ENCODE measurements at regions not wholly inside any gene's neighbourhood (a gene's known extent, or its start where the extent isn't known, plus 50 kb on each side); places are given as distances from the start of the nearest gene placed in this dataset.
"Not testable (repeated sequence)": the region's sequence is repeated elsewhere in the genome, so short reads cannot be mapped to it uniquely, and the experiment has no call there.

DNA sequence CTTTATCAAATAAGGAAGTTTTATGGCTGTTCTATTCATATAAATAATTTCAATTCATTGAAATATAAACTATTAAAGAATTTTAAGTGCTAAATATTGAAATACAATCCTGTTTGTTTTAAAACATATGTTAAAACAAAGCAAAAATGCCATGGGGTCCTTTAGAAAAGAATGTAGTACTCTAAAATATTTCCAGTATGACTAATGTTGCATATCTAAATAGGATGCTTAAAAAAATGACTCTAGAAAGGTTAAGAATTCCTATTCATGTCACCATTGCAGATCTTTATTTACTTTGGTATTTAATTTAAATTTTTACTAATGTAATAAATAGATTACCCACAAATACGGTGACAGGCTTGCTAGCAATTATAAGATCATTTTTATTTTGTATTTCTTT is 132.3 kb downstream of the ZNF608 start:
- DNase-seq: no peak

DNA sequence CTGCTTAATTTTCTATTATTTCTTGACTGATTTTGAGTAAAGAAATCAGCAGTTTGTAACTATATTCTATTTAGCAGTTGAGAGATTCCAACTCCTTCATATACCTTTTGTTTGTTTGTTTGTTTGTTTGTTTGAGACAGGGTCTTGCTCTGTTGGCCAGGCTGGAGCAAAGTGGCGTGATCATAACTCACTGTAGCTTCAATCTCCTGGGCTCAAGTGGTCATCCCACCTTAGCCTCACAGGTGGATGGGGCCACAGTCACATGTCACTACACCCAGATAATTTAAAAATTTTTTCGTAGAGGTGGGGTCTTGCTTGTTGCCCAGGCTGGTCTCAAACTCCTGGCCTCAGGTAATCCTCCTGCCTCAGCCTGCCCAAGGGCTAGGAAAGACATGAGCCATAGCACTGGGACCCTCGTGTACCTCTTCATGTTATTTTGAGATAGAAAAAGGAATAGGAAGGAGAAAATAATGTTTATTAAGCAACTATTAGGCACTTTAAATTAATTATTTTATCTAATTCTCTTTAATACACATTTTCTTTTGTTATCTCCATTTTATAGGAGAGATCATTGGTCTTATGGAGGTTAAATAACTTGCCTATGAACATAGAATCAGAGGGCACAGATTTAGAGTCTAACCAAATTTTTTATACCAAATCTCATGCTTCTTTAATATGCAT is 133.0 kb downstream of the ZNF608 start:
- DNase-seq: no peak

DNA sequence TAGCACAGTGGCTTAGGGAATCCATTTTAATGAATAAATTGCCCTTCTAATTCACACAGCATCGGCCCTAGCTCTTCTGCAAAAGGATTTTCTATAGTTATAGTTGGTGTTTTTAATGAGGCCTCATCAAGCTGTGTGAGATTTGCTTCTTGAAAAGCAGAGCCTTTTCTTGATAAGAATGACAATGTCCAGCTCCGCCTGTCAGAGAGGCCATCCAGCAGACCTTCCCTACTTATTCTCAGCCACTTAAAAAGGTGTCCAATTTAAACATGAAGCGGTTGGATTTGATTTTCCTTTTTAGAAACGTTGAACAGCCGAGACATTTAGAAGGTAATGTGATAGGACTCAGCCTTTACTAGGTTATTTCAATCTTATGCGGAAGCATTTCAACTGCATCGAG is 134.4 kb downstream of the ZNF608 start:
- no peak for DNase-seq

DNA sequence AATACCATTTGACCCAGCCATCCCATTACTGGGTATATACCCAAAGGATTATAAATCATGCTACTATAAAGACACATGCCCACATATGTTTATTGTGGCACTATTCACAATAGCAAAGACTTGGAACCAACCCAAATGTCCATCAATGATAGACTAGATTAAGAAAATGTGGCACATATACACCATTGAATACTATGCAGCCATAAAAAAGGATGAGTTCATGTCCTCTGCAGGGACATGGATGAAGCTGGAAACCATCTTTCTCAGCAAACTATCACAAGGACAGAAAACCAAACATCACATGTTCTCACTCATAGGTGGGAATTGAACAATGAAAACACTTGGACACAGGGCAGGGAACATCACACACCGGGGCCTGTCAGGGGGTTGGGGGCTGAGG is 135.2 kb downstream of the ZNF608 start:
- DNase-seq: not testable (repeated sequence)

DNA sequence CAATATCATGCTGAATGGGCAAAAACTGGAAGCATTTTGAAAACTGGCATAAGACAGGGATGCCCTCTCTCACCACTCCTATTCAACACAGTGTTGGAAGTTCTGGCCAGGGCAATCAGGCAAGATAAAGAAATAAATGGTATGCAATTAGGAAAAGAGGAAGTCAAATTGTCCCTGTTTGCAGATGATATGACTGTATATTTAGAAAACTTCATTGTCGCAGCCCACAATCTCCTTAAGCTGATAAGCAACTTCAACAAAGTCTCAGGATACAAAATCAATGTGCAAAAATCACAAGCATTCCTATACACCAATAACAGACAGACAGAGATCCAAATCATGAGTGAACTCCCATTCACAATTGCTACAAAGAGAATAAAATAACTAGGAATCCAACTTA is 136.8 kb downstream of the ZNF608 start:
- not testable (repeated sequence) for DNase-seq

DNA sequence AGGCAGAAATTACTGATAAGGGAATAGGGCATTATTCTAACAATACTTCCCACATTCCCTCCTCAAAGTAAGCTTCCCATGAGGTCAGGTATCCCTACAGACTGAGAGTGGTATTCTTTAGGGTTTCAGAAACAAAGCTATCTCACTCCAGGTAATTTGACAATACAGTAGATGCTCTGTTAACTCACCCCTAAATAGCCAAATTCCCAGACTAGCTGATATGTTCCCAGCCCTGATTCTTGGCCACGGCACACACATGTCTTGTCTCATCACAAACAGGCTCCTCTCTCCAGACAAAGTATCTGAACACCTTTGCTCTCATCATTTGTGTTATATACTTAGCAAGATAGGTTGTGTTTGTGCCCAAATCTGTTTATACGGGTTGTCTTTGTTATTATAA is 139.9 kb downstream of the ZNF608 start:
- no peak for DNase-seq

DNA sequence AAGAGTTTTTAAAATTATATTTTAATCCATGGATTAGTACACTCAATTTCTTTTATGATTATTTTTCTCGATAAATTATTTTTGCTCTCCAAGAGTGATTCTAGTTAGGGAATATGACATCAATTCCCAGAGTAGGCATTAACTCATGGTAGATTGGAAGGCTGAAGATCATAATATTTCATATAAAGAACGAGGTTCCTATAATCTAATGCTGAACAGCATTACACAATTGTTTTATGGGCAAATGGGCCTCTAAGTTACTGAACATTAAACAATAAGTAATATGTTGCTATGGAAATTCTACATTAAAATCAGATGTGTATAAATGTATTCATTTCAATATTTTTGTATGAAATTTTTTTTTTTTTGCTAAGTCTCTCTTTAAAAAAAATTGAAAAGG is 140.3 kb downstream of the ZNF608 start:
- DNase-seq: no peak

DNA sequence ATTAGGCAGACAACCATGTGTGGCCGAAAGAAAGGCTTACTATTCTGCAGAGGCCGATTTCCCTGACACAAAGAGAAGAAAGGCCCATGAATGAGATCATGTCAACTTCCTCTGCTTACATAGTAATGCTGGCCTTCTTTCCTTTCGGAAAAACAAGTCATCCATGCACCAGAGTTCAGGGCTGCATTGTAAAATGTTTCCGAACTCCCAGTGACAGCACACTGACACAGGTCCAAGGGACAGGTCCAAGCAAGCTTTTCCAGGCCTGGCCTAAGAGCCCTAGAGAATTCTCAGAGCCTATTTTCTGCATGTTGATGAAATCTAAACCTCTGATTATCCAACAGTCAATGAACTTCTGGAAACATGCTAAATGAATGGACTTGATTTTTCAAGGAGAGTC is 140.9 kb downstream of the ZNF608 start:
- DNase-seq: no peak

DNA sequence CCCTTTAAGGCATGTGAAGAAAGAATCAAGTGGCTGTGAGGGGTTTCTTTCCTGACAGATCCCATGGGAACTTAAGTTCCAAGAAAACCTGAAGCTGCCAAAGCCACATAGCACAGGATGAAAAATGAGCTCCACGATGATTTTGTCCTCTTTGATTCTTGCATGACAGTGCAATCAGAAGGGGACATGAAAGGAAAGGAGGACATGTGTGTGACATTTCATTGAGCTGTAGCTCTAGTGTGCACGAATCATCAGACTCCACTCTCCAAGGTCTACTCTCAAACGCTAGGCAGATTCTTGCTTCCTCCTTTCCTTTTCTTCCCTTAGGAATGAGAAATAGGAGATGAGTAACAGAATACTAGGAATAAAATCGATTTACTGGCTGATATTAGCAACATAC is 142.0 kb downstream of the ZNF608 start:
- no peak for DNase-seq

DNA sequence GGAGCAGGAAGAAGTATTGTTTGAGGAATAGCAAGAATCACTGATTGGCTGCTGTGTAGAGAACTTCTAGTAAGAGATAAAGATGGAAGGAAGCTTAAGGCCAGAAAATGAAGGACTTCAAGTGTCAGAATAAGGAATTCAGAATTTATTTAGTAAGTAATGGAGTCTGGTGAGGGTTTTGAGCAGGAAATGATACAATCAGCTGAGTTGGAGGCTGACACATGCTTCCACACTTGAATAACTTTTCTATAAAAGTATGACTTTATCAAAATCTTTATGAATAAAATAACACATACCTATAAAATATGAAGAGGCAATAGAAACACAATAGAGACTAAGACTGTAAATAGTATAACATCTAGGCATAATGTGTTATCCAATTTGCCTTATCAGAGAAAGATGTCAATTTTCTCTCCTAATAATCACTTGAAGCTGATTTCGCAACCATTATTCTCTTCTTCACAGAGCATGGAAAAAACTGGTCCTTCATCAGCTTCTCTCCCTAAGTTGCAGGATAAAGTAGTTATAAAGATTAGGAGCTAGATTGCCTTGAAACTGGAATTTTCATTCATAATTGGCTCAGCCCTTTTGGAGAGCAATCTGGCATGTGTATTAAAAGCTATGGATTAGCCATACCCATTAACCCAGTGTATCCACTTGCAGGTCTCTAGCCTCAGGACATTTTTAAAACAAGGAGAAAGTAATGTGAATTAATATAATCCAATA is 143.4 kb downstream of the ZNF608 start:
- DNase-seq: no peak

DNA sequence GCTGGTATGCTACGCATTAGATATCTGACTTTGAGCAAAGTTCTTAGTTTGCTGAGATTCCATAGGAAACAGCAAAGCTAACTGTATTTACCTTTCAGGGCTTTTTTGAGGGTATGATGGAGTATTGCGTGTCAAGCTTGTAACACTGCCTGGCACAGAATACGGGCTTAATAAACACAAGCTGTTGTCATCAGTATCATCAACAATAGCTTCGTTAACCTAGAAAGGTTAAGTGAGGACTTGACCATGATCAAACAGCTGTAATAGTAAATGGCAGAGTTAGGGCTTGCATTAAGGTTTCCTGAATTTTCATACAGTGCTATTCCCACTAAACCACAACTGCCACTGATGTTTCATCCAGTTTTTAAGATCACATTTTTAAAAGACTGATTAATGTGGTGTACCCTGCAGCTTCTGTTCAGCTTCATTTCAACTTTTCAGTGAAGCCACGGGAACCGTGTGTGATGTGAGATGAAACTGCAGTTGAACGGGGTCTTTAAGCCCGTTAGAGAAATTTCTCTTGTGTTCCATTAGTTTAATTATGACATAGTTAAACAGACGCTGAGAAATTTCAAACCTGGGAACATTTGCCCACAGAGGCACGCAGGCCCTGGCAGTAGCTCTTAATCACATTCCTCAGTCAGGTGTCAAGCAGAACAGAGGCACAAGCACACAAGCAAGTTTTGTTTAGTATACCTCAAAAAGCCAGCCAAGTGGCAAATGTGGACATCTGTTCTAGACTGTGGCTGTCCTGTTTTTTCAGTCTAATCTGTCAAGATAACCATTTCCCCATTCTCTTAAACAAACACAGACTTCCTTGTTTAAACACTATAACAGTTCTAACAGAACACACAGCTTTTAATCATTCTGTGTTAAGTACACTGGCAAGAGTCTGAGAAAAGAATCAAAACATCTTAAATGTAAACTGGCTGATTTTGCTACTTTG is 147.1 kb downstream of the ZNF608 start:
- DNase-seq: no peak

DNA sequence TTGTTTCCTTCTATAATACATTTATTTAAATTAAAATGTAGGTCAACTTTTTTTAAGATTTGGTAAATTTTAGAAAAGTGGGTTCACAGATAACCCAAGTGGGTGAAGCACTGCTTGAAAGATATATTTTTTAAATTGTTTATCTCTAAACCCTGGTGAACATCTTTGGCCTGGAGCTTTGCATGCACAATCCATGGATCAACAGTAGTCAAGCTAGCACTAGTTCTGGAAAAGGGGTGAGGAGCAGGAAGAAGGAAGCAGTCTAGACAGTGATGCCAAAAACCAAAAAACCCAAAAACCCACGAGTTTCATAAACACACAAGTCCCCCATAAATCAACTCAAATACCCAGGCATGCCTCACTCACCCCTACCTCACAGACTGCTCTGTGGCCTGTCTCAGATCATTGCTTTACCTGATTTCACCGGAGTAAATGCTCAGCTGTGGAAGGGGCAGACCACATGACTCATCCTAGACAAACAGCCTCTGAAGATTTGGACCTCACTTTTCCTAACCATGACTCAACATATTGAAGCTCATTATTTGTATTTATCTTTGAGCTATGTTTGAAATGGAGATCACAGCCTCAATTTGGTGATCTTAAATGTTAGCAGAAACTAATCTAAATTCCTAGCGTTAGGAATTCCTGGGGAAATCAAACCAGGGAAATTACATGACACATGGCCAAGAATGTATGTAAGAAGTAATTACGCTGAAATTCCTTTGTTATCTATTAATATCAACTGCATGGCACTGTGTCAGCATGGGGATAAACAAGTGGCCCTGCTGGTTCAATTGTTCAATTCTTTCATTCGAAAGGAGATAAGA is 149.6 kb downstream of the ZNF608 start:
- DNase-seq: no peak

DNA sequence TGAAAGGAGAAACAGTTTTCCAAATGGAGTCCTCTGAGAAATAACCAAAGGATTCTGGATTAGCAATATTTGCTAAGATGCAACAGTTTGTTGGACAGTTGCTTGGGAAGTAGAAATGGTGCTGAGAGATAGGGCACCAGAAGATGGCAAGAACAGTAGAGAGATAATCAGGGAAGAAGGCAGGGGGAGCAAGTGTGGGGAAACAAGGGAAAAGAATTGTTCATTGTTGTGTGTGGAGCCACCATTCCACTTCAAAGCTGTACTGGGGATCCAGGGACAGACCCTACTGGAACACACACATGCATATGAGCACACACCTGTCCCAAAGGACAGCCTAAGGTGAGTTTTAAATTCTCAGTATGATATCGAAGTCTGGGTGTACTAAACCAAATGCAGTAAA is 152.5 kb downstream of the ZNF608 start:
- no peak for DNase-seq

DNA sequence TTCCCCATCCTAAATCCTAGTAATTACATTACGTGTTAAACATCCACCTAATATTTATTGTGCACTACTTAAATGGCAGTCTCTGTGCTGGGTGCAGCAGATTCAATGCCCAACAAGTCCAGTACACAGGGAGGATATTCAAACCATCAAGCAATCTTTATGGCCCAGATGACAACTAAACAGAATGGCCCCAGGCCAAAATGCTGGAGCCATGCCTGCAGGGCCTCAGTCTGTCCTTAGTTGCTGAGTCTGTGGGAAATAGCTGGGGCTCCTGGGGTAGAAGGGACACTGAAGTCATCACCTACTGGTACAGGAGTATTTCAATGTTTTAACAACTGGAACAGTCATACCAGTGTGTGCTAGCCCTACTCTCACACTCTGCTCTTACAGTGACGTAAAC is 153.5 kb downstream of the ZNF608 start:
- no peak for DNase-seq

DNA sequence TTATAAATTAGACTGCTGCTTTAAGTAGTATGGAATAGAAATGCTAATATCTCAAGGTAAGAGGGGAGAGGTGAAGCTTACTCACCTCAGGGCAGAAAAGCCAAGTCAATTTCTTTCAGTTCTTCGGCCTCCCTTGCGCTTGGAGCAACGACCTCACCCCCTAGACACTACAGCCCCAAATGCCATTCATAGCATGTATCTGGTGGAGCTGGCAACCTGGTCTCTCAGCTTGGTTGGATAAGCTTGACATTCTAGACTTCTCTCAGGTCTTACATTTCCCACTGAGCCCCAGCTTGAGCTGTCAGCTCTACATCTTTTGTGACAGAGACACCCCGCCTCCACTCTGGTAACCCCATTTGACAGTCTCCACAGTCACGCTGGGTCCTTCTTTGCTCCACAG is 154.9 kb downstream of the ZNF608 start:
- no peak for DNase-seq

DNA sequence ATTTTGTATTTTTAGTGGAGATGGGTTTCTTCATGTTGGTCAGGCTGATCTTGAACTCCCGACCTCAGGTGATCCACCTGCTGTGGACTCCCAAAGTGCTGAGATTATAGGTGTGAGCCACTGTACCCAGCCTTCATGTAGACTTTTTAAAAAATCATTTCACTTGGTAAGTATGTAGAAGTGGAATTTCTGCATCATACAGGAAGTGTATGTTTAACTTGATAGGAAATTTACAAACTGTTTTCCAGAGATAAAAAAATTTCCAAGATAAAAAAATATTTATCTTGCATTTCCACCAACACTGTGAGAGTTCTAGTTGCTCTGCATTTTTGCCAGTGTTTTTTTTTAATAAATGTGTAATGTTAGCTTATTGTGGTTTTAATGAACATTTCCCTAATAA is 155.8 kb downstream of the ZNF608 start:
- no peak for DNase-seq

DNA sequence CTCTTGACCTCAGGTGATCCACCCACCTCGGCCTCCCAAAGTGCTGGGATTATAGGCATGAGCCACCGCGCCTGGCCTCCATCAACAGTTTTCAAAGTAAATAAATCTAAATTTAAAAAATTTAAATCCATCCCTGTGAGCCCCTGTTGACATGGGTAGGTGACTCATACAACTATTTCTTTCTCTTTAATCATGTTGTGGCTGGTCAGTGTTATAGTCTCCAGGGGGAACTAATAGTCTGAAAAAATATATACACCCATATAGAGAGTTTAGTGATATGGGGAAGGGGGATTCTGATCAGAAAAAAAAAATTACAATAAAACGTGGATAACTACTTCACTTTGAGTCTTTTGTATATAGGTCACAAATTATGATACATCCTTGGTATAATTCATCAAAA is 159.2 kb downstream of the ZNF608 start:
- no peak for DNase-seq

DNA sequence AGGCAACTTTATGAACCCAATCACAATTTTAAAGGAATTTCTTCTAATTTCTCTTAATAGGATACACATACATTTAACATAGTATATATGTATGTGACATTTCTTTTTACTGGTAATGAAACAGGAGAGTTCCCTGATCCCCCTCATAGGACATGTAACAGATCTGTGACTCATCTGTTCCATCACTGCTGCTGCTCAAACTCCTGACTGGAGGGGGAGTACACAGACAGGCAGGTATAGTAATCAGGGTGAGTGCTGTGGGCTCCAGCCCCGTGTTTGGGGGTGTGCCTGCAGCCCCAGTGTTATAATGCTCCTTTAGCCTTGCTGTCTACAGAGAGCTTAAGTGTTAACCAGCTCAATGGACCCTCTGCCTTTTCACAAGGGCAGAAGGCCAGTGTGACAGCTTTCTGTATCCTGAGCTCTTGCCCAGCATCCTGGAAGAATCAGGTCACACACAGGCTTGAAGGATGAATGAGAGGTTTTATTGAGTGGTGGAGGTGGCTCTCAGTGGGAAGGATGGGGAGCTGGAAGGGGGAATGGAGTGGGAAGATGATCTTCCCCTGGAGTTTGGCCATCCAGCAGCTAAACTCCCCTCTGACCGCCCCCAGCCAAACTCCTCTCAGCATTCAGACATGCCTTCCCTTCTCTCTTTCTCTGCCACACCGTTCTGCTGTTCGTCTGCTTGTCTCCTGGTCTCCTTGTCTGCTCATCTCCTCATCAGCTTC is 161.3 kb downstream of the ZNF608 start:
- DNase-seq: no peak

DNA sequence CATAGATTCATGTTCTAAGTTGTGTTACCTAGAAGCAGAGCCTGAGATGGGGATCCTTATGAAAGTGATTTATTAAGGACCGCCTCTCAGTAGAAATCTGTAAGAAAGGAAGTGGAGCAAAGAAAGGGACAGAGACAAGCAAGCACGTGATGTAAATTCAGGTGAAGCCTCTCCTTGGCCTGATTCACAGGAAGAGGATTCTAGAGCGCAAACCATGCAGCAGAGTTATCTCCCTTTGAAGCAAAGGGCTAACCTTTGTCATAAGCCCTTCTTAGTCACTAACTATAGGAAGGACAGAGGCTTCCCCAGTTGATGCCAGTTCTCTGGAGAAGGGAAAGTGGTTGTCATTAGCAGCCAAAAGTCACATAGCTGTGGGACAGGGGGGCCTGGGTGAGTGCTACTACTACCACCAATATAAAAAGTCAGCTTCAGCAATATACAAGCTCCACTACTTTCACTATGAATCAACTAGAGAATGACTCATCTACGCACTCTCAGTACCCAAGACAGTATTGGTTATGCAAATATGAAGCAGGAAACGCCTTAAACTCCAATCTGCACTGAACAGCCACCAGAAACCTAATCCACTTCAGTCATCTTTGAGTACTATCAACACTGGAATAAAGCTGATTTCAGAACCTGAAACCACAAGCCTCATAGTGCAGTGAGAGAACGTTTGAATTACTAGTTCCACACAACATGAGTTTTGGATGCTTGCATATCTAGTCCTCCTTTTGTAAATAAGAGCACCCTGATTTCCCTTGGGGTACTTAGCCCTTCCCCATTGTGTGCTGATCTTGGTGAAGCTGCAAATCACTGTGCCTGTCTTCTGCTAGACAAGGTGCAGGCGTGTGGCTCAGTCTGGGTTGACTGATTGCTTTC is 162.7 kb downstream of the ZNF608 start:
- no peak for DNase-seq

DNA sequence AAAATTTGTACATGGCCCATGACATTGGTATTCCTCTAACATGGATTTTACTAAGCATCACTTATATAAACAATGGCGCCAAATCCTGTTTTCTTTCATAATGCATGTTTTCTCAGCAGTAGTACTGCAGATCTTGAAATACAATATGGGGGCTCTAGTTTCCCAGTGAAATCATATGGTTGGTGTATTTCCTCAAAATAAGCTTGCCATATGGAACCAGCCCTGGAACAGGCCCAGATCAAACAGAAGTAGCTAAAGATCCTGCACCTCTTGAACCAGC is 163.9 kb downstream of the ZNF608 start:
- no peak for DNase-seq
